ENCODE measurements at regions not wholly inside any gene's neighbourhood (a gene's known extent, or its start where the extent isn't known, plus 50 kb on each side); places are given as distances from the start of the nearest gene placed in this dataset.

DNA sequence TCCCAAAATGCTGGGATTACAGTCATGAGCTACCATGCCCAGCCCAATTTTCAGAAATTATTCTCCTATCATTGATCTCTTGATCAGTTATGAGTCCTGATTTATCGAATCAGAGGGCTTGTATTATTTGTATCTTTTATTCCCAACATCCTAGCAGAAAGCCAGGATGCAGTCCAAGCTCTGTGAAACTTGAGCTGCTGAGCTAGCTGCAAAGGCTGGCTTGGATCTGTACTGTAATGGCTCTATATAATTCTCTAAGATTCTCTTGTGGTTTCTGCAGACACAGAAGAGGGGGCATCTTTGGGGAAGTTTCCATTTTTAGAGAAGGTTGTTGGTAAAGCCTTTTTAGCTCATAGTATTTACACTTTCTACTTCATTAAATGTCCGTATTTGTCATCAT, 227.1 kb downstream of the MAP2K4 start:
- TF ChIP-seq SUZ12 (IDR thresholded peaks at IDR 0.05): no peak
- no peak for TF ChIP-seq FOXK2 (IDR thresholded peaks at IDR 0.05)
- no peak for TF ChIP-seq HDGF (IDR thresholded peaks at IDR 0.05; ENCODE audit: borderline replicate concordance)
- TF ChIP-seq BHLHE40 (IDR thresholded peaks at IDR 0.05; ENCODE audit: borderline replicate concordance): no peak
- TF ChIP-seq NFRKB (IDR thresholded peaks at IDR 0.05): no peak
- TF ChIP-seq ELF4 (IDR thresholded peaks at IDR 0.05): no peak
- no peak for TF ChIP-seq CTBP1 (IDR thresholded peaks at IDR 0.05; ENCODE audit: borderline replicate concordance)
- TF ChIP-seq SP1 (IDR thresholded peaks at IDR 0.05): no peak
